Sigmoid colon (tissue), 6 donors: ENCODE measurements at regions not wholly inside any gene's neighbourhood (a gene's known extent, or its start where the extent isn't known, plus 50 kb on each side); places are given as distances from the start of the nearest gene placed in this dataset.

Experiments used
- DNase-seq: peaks from one replicate; pipeline ENCODE4 v3.0.0-alpha.2; 2019
- H3K27ac ChIP-seq, 4 donors: fragments of 200-600 bp; sonication (generic); one replicate each; pipeline ENCODE4 v1.5.1; 2016 to 2019; ENCODE audit warnings: mild to moderate bottlenecking in 1 of 4
- H3K27me3 ChIP-seq, 3 donors: fragments of 200-600 bp; sonication (generic); one replicate each; pipeline ENCODE4 v1.5.1; 2019; ENCODE audit warnings: mild to moderate bottlenecking in 1 of 3
- H3K36me3 ChIP-seq, 4 donors: fragments of 200-600 bp; sonication (generic); one replicate each; pipeline ENCODE4 v1.5.1; 2016 to 2019
- H3K4me1 ChIP-seq, 4 donors: fragments of 200-600 bp; sonication (generic); one replicate each; pipeline ENCODE4 v1.5.1; 2017 to 2019
- H3K4me3 ChIP-seq, 4 donors: fragments of 200-600 bp; sonication (generic); one replicate each; pipeline ENCODE4 v1.5.1; 2017 to 2019; ENCODE audit warnings: mild to moderate bottlenecking in 2 of 4, moderate library complexity in 1 of 4
- H3K9me3 ChIP-seq, 4 donors: fragments of 200-600 bp in 3 of 4; sonication (generic) in 3 of 4; one replicate each; pipeline versions ENCODE4 v1.5.1 to v1.6.1; 2013 to 2019
- CTCF ChIP-seq, 4 experiments: fragments of 450-650 bp in 3 of 4; fragments of 200-600 bp in 1 of 4; IDR thresholded peaks; one replicate each; pipeline ENCODE4 v1.5.1; 2016 to 2019; ENCODE audit warnings: antibody characterized with exemption in 4 of 4, mild to moderate bottlenecking in 3 of 4, moderate library complexity in 2 of 4
- EP300 ChIP-seq, 4 donors: sonication (generic); formaldehyde crosslinking; IDR thresholded peaks; one replicate each; pipeline ENCODE4 v1.6.1; 2017; ENCODE audit warnings: antibody characterized with exemption in 4 of 4
- POLR2A ChIP-seq, 2 donors: fragments of 450-650 bp; IDR thresholded peaks; one replicate each; pipeline ENCODE4 v1.6.1; 2016; ENCODE audit warnings: antibody characterized with exemption in 2 of 2, mild to moderate bottlenecking in 2 of 2, moderate library complexity in 2 of 2
- POLR2AphosphoS5 ChIP-seq, 4 donors: sonication (generic); formaldehyde crosslinking; IDR thresholded peaks; one replicate each; pipeline ENCODE4 v1.6.1; 2017; ENCODE audit warnings: antibody characterized with exemption in 4 of 4
- WGBS, 2 donors: extraction: QIAGEN DNeasy Blood & Tissue Kit; methylation state at CpG; one replicate each; pipeline ENCODE4 v1.1.7; 2013; 5-methylcytosine and 5-hydroxymethylcytosine counted together
- intact Hi-C: fragments of 100-400 bp; cut with DNase I; formaldehyde crosslinking; loops from one replicate; pipeline ENCODE4 v1.15.1; 2023
- donor health status: healthy with polysubstance abuse.
- donor health status: healthy.

- Histone ChIP-seq H3K27me3 (no peaks in the 10 kb centered on the region), H3K27ac (no peak overlapping the region), H3K36me3 (no peaks in the 10 kb centered on the region), H3K9me3 (no peaks in the 10 kb centered on the region), H3K4me3 (no peak overlapping the region), H3K4me1 (peaks cover 0 to 34% (median 23%) of the 10 kb centered on the region in 4 donors)
- TF ChIP-seq POLR2A (IDR thresholded peaks at IDR 0.05): no peak
- no peak for TF ChIP-seq CTCF (IDR thresholded peaks at IDR 0.05)
- no peak for TF ChIP-seq EP300 (IDR thresholded peaks at IDR 0.05)
- TF ChIP-seq POLR2AphosphoS5 (IDR thresholded peaks at IDR 0.05): no peak
- DNase-seq: no peak
- intact Hi-C loops: loop anchor here (10.0 kb wide), 1 partner anchor 1275 kb away; no protein-coding TSS in a partner anchor
- 63 to 86% methylated on average over 3 of the region's 3 CpGs for WGBS, 2 donors
Measured at GRCh38 chr10:3229815-3230214, 57.2 kb upstream of the PITRM1 start.

GRCh38 chr10:3228629-3228945, 56.0 kb upstream of the PITRM1 start:
- TF ChIP-seq POLR2AphosphoS5 (IDR thresholded peaks at IDR 0.05) (no peak), POLR2A (IDR thresholded peaks at IDR 0.05) (no peak), CTCF (IDR thresholded peaks at IDR 0.05) (no peak), EP300 (IDR thresholded peaks at IDR 0.05) (no peak)
- WGBS, 2 donors: 82 to 88% methylated on average over 10 of the region's 10 CpGs
- intact Hi-C loops: no loop called here

GRCh38 chr10:3226960-3227744, 54.6 kb upstream of the PITRM1 start:
- no peaks in the 10 kb centered on the region for H3K9me3 ChIP-seq
- intact Hi-C loops: no loop called here
- no peaks in the 10 kb centered on the region for H3K27me3 ChIP-seq
- no peak overlapping the region for H3K4me3 ChIP-seq
- H3K27ac ChIP-seq: peak overlapping the region; percentile 39 to 78 (median 56)
- 64 to 76% methylated on average over 11 of the region's 11 CpGs for WGBS, 2 donors
- H3K4me1 ChIP-seq: peaks cover 0 to 37% (median 23%) of the 10 kb centered on the region in 4 donors
- no peak for TF ChIP-seq POLR2A (IDR thresholded peaks at IDR 0.05)
- TF ChIP-seq CTCF (IDR thresholded peaks at IDR 0.05): no peak
- no peak for TF ChIP-seq POLR2AphosphoS5 (IDR thresholded peaks at IDR 0.05)
- TF ChIP-seq EP300 (IDR thresholded peaks at IDR 0.05): no peak
- no peak for DNase-seq
- no peaks in the 10 kb centered on the region for H3K36me3 ChIP-seq

More at GRCh38 chr10:3228629-3228945, 56.0 kb upstream of the PITRM1 start:
- Histone ChIP-seq H3K4me3 (no peak overlapping the region), H3K27ac (no peak overlapping the region), H3K36me3 (no peaks in the 10 kb centered on the region), H3K4me1 (peaks cover 0 to 34% (median 23%) of the 10 kb centered on the region in 4 donors), H3K27me3 (no peaks in the 10 kb centered on the region), H3K9me3 (no peaks in the 10 kb centered on the region)
- no peak for DNase-seq

GRCh38 chr10:3225561-3225960, 53.0 kb upstream of the PITRM1 start:
- DNase-seq: no peak
- TF ChIP-seq POLR2AphosphoS5 (IDR thresholded peaks at IDR 0.05) (peak in 1 of 4 donors; percentile 48), EP300 (IDR thresholded peaks at IDR 0.05) (no peak)
- peaks cover 0 to 37% (median 23%) of the 10 kb centered on the region in 4 donors for H3K4me1 ChIP-seq
- peak overlapping the region in 2 of 4 donors; percentile 3 to 78 for H3K27ac ChIP-seq
- 90 to 94% methylated on average over 3 of the region's 3 CpGs for WGBS, 2 donors
- H3K27me3 ChIP-seq: no peaks in the 10 kb centered on the region
- H3K36me3 ChIP-seq: no peaks in the 10 kb centered on the region
- H3K9me3 ChIP-seq: no peaks in the 10 kb centered on the region
- H3K4me3 ChIP-seq: no peak overlapping the region
- intact Hi-C loops: no loop called here

- Histone ChIP-seq H3K36me3 (no peaks in the 10 kb centered on the region), H3K9me3 (no peaks in the 10 kb centered on the region), H3K4me1 (peaks cover 0 to 37% (median 23%) of the 10 kb centered on the region in 4 donors), H3K4me3 (no peak overlapping the region), H3K27ac (no peak overlapping the region), H3K27me3 (no peaks in the 10 kb centered on the region)
- WGBS, 2 donors: 97 to 98% methylated on average over 3 of the region's 3 CpGs
- no peak for DNase-seq
- TF ChIP-seq POLR2A (IDR thresholded peaks at IDR 0.05): no peak
- no peak for TF ChIP-seq POLR2AphosphoS5 (IDR thresholded peaks at IDR 0.05)
- TF ChIP-seq CTCF (IDR thresholded peaks at IDR 0.05): no peak
- no peak for TF ChIP-seq EP300 (IDR thresholded peaks at IDR 0.05)
- intact Hi-C loops: no loop called here
Measured at GRCh38 chr10:3224241-3224640, 51.7 kb upstream of the PITRM1 start.
